ENCODE measurements at regions not wholly inside any gene's neighbourhood (a gene's known extent, or its start where the extent isn't known, plus 50 kb on each side); places are given as distances from the start of the nearest gene placed in this dataset.

DNA sequence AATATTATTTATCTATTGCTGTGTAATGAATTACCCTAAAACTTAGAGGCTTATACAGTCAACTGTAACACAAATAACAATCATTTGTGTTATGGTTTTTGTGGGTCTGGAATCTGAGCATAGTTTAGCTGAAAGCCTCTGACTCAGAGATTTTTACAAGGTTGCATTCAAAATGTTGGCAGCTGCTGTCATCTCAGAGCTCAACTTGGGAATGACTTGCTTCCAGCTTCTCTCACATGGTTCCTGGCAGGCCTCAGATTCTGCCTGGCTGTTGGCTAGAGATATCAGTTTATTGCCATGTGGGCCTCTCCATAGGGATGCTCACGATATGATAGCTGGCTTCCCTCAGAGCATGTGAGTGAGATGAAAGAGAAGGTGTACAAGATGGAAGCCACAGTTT, 70.2 kb upstream of the BRWD3 start:
- no peak for TF ChIP-seq POLR2AphosphoS5 (IDR thresholded peaks at IDR 0.05; ENCODE audit: low read depth)
- TF ChIP-seq, protein P1, sequence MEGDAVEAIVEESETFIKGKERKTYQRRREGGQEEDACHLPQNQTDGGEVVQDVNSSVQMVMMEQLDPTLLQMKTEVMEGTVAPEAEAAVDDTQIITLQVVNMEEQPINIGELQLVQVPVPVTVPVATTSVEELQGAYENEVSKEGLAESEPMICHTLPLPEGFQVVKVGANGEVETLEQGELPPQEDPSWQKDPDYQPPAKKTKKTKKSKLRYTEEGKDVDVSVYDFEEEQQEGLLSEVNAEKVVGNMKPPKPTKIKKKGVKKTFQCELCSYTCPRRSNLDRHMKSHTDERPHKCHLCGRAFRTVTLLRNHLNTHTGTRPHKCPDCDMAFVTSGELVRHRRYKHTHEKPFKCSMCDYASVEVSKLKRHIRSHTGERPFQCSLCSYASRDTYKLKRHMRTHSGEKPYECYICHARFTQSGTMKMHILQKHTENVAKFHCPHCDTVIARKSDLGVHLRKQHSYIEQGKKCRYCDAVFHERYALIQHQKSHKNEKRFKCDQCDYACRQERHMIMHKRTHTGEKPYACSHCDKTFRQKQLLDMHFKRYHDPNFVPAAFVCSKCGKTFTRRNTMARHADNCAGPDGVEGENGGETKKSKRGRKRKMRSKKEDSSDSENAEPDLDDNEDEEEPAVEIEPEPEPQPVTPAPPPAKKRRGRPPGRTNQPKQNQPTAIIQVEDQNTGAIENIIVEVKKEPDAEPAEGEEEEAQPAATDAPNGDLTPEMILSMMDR (IDR thresholded peaks at IDR 0.05; ENCODE audit: insufficient read depth, low read length) = no peak
- TF ChIP-seq, protein P2, sequence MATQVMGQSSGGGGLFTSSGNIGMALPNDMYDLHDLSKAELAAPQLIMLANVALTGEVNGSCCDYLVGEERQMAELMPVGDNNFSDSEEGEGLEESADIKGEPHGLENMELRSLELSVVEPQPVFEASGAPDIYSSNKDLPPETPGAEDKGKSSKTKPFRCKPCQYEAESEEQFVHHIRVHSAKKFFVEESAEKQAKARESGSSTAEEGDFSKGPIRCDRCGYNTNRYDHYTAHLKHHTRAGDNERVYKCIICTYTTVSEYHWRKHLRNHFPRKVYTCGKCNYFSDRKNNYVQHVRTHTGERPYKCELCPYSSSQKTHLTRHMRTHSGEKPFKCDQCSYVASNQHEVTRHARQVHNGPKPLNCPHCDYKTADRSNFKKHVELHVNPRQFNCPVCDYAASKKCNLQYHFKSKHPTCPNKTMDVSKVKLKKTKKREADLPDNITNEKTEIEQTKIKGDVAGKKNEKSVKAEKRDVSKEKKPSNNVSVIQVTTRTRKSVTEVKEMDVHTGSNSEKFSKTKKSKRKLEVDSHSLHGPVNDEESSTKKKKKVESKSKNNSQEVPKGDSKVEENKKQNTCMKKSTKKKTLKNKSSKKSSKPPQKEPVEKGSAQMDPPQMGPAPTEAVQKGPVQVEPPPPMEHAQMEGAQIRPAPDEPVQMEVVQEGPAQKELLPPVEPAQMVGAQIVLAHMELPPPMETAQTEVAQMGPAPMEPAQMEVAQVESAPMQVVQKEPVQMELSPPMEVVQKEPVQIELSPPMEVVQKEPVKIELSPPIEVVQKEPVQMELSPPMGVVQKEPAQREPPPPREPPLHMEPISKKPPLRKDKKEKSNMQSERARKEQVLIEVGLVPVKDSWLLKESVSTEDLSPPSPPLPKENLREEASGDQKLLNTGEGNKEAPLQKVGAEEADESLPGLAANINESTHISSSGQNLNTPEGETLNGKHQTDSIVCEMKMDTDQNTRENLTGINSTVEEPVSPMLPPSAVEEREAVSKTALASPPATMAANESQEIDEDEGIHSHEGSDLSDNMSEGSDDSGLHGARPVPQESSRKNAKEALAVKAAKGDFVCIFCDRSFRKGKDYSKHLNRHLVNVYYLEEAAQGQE (IDR thresholded peaks at IDR 0.05; ENCODE audit: insufficient replicate concordance, low read depth) = no peak

All from HL-60 (cell line).